Nephron progenitor cell (in vitro differentiated cells): ENCODE measurements at regions not wholly inside any gene's neighbourhood (a gene's known extent, or its start where the extent isn't known, plus 50 kb on each side); places are given as distances from the start of the nearest gene placed in this dataset.

Experiments
- DNase-seq: peaks from one replicate; pipeline ENCODE4 v3.0.0; 2021
- H3K27ac Mint-ChIP-seq: 2 replicates; pipeline ENCODE4 v1.8.0; 2021; ENCODE audit warnings: mild to moderate bottlenecking, moderate library complexity, mixed read lengths
- H3K27me3 Mint-ChIP-seq: 2 replicates; pipeline ENCODE4 v1.8.0; 2021; ENCODE audit warnings: mild to moderate bottlenecking, low read depth, mixed read lengths; ENCODE audit not compliant: poor library complexity
- H3K36me3 Mint-ChIP-seq: 2 replicates; pipeline ENCODE4 v1.8.0; 2021; ENCODE audit warnings: low read depth, mixed read lengths
- H3K4me1 Mint-ChIP-seq: 2 replicates; pipeline ENCODE4 v1.8.0; 2021; ENCODE audit warnings: mixed read lengths
- H3K4me3 Mint-ChIP-seq: 2 replicates; pipeline ENCODE4 v1.8.0; 2021; ENCODE audit warnings: mild to moderate bottlenecking, moderate library complexity, mixed read lengths
- H3K9me3 Mint-ChIP-seq: 2 replicates; pipeline ENCODE4 v1.8.0; 2021; ENCODE audit warnings: mild to moderate bottlenecking, moderate library complexity, mixed read lengths
- TF ChIP-seq, protein P1 (sequence below): fragments of 200-600 bp; sonication (generic); IDR thresholded peaks from 2 replicates; pipeline ENCODE4 v1.5.0; 2021; ENCODE audit warnings: antibody characterized with exemption

- Mint-ChIP-seq H3K27ac (no peak overlapping the region), H3K4me1 (no peaks in the 10 kb centered on the region), H3K9me3 (peaks cover 5% of the 10 kb centered on the region), H3K4me3 (no peak overlapping the region), H3K27me3 (peaks cover 4% of the 10 kb centered on the region), H3K36me3 (no peaks in the 10 kb centered on the region)
- TF ChIP-seq, protein P1, sequence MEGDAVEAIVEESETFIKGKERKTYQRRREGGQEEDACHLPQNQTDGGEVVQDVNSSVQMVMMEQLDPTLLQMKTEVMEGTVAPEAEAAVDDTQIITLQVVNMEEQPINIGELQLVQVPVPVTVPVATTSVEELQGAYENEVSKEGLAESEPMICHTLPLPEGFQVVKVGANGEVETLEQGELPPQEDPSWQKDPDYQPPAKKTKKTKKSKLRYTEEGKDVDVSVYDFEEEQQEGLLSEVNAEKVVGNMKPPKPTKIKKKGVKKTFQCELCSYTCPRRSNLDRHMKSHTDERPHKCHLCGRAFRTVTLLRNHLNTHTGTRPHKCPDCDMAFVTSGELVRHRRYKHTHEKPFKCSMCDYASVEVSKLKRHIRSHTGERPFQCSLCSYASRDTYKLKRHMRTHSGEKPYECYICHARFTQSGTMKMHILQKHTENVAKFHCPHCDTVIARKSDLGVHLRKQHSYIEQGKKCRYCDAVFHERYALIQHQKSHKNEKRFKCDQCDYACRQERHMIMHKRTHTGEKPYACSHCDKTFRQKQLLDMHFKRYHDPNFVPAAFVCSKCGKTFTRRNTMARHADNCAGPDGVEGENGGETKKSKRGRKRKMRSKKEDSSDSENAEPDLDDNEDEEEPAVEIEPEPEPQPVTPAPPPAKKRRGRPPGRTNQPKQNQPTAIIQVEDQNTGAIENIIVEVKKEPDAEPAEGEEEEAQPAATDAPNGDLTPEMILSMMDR: no peak
- DNase-seq: no peak
These were observed 1308.0 kb downstream of the CDH11 start for GRCh38 chr16:63813862-63814261.

GRCh38 chr16:63808730-63809129 is 1313.1 kb downstream of the CDH11 start:
- H3K36me3 Mint-ChIP-seq: no peaks in the 10 kb centered on the region
- no peaks in the 10 kb centered on the region for H3K9me3 Mint-ChIP-seq
- no peak overlapping the region for H3K27ac Mint-ChIP-seq
- H3K4me1 Mint-ChIP-seq: no peaks in the 10 kb centered on the region
- DNase-seq: no peak
- no peak overlapping the region for H3K4me3 Mint-ChIP-seq
- H3K27me3 Mint-ChIP-seq: peaks cover 4% of the 10 kb centered on the region
- TF ChIP-seq, protein P1: no peak

DNA sequence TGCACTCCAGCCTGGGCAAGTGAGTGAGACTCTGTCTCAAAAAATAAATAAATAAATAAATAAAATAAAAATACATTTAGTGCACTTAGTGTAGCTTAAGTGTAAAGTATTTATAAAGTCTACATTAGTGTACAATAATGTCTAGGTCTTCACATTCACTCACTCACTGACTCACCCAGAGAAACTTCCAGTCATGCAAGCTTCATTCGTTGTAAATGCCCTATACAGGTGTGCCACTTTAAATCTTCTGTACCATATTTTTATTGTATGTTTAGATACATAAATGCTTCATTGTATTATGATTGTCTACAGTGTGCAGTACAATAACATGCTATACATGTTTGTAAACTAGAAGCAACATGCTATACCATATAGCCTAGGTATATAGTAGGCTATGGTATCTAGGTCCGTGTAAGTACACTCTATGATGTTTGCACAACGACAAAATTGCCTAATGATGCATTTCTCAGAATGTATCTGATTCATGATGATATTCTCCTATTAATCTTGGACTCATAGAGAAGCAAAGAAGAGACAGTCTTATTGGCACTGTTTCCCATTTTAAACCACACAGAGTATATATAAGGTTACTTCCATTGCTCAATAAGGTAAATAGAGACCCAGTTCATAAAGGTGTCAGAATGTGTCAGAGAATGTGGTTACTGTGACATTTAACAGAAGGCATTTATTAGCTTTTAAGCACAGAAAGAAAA is 1314.9 kb downstream of the CDH11 start:
- TF ChIP-seq, protein P1: no peak
- H3K27ac Mint-ChIP-seq: no peak overlapping the region
- H3K4me1 Mint-ChIP-seq: no peaks in the 10 kb centered on the region
- no peaks in the 10 kb centered on the region for H3K36me3 Mint-ChIP-seq
- H3K27me3 Mint-ChIP-seq: peaks cover 4% of the 10 kb centered on the region
- H3K4me3 Mint-ChIP-seq: no peak overlapping the region
- DNase-seq: no peak
- no peaks in the 10 kb centered on the region for H3K9me3 Mint-ChIP-seq

DNA sequence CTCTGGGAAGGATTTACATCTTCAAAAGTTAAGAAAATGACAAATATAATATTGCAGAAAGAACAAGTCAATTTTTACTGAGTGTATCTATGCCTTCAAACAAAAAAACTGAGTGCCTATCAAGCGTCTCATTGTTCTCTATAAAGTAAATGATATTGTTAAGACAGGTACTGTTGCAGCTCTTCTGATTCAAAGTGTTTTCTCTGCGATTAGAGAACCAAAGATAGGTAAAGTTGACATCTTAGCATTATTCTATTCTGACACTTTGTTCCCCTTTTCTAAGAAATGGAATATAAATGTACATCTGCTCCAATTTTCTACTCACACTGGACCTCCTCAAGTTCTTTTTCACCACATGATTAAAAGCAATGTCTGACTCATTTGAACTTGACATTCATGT is 1317.7 kb downstream of the CDH11 start:
- DNase-seq: no peak
- TF ChIP-seq, protein P1: no peak
- no peaks in the 10 kb centered on the region for H3K27me3 Mint-ChIP-seq
- H3K36me3 Mint-ChIP-seq: no peaks in the 10 kb centered on the region
- H3K27ac Mint-ChIP-seq: no peak overlapping the region
- no peaks in the 10 kb centered on the region for H3K9me3 Mint-ChIP-seq
- no peaks in the 10 kb centered on the region for H3K4me1 Mint-ChIP-seq
- no peak overlapping the region for H3K4me3 Mint-ChIP-seq

GRCh38 chr16:63789603-63790002 is 1332.3 kb downstream of the CDH11 start:
- Mint-ChIP-seq H3K36me3 (peaks cover 5% of the 10 kb centered on the region), H3K27ac (no peak overlapping the region)
- no peak for DNase-seq

More at GRCh38 chr16:63789603-63790002, 1332.3 kb downstream of the CDH11 start:
- Mint-ChIP-seq H3K27me3 (no peaks in the 10 kb centered on the region), H3K4me3 (no peak overlapping the region), H3K9me3 (peaks cover 53% of the 10 kb centered on the region), H3K4me1 (no peaks in the 10 kb centered on the region)
- TF ChIP-seq, protein P1: no peak
